ENCODE measurements at regions not wholly inside any gene's neighbourhood (a gene's known extent, or its start where the extent isn't known, plus 50 kb on each side); places are given as distances from the start of the nearest gene placed in this dataset.

DNA sequence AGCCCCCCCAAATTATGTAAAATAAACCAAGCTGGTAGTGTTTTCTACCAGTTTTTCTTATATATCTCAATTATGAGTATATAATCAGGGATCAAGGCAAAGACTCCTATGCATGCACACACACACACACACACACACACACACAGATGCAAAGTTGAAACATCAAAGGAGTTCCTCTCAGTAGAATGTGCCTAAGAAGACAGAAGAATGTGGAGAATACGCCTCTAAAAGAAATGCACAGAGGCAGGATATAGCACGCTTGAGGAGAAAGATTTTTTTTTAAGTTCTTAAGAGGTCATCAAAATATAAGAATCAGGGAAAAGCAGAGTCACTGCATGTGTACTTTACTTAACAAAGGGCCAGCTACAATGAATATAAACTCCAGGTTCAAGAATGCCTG, 138.2 kb upstream of the CLEC14A start:
- H3K36me3 Mint-ChIP-seq = no peaks in the 10 kb centered on the region
- H3K4me3 Mint-ChIP-seq = no peak overlapping the region
- H3K9ac ChIP-seq (ENCODE audit: insufficient read depth, low read length, poor library complexity, severe bottlenecking) = no peak overlapping the region
- H3K4me1 Mint-ChIP-seq = no peaks in the 10 kb centered on the region
- DNase-seq = no peak
- no peaks in the 10 kb centered on the region for H3K4me1 ChIP-seq (ENCODE audit: control insufficient read depth in 1 of 2, insufficient read depth in 2 of 2, low read length in 2 of 2)
- no peak overlapping the region for H3K27ac Mint-ChIP-seq
- H3K27ac ChIP-seq (ENCODE audit: low read depth in 1 of 2, low read length in 2 of 2) = no peak overlapping the region
- no peaks in the 10 kb centered on the region for H3K27me3 ChIP-seq (ENCODE audit: control insufficient read depth in 2 of 2, insufficient read depth in 2 of 2, low read length in 2 of 2)
- H2AFZ ChIP-seq (ENCODE audit: insufficient read depth, low read depth, low read length, poor library complexity, severe bottlenecking) = no peak overlapping the region
- no peak overlapping the region for H3K4me3 ChIP-seq (replicated peaks in 1 of 3; ENCODE audit: low read depth in 2 of 3, low read length in 3 of 3)
- peaks cover 0 to 2% (median 0%) of the 10 kb centered on the region in 7 donors for H3K9me3 Mint-ChIP-seq
- H3K36me3 ChIP-seq (replicated peaks in 1 of 2; ENCODE audit: control insufficient read depth in 1 of 2, insufficient read depth in 2 of 2, low read length in 2 of 2) = no peaks in the 10 kb centered on the region
- H3K4me2 ChIP-seq (replicated peaks; ENCODE audit: extremely low read depth, low read length, poor library complexity, severe bottlenecking) = no peak overlapping the region
- H3K27me3 Mint-ChIP-seq (ENCODE audit: low read depth in 3 of 3) = no peaks in the 10 kb centered on the region
- TF ChIP-seq, protein P1, sequence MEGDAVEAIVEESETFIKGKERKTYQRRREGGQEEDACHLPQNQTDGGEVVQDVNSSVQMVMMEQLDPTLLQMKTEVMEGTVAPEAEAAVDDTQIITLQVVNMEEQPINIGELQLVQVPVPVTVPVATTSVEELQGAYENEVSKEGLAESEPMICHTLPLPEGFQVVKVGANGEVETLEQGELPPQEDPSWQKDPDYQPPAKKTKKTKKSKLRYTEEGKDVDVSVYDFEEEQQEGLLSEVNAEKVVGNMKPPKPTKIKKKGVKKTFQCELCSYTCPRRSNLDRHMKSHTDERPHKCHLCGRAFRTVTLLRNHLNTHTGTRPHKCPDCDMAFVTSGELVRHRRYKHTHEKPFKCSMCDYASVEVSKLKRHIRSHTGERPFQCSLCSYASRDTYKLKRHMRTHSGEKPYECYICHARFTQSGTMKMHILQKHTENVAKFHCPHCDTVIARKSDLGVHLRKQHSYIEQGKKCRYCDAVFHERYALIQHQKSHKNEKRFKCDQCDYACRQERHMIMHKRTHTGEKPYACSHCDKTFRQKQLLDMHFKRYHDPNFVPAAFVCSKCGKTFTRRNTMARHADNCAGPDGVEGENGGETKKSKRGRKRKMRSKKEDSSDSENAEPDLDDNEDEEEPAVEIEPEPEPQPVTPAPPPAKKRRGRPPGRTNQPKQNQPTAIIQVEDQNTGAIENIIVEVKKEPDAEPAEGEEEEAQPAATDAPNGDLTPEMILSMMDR (IDR thresholded peaks at IDR 0.05) = no peak
- no CpG with 5 or more reads among the region's 2 CpGs for WGBS (ENCODE audit: insufficient coverage)
- no peaks in the 10 kb centered on the region for H3K79me2 ChIP-seq (ENCODE audit: insufficient read depth, low read length)
- no peaks in the 10 kb centered on the region for H4K20me1 ChIP-seq (ENCODE audit: insufficient read depth, low read length)
- intact Hi-C loops (cut with micrococcal nuclease) = no loop called here
- no peaks in the 10 kb centered on the region for H3K9me3 ChIP-seq (replicated peaks in 1 of 2; ENCODE audit: control insufficient read depth in 1 of 2, insufficient read depth in 1 of 2, low read length in 2 of 2)

DNA sequence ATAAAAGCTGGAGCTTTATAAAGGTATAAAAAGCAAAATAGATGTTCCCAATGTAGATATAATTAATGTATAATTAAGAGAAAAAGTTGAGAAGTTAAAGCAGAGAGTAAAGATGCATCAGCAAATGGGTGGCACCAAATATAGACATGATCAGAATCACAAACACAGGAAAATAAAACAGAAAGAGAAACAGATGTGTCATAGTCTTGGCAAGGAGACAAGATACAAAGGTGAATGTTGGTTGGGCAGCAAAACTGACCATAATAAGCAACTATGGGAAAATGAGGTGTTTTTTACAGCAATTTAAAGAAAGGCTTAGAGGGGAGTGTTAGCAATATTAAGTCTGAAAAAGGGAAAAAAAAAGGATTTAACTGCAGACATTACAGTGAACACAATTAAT, 135.4 kb upstream of the CLEC14A start:
- Mint-ChIP-seq H3K9me3 (peaks cover 0 to 7% (median 0%) of the 10 kb centered on the region in 7 donors), H3K4me3 (no peak overlapping the region), H3K4me1 (no peaks in the 10 kb centered on the region), H3K27me3 (ENCODE audit: low read depth in 3 of 3) (no peaks in the 10 kb centered on the region), H3K27ac (no peak overlapping the region), H3K36me3 (no peaks in the 10 kb centered on the region)
- no peaks in the 10 kb centered on the region for H3K4me1 ChIP-seq (ENCODE audit: control insufficient read depth in 1 of 2, insufficient read depth in 2 of 2, low read length in 2 of 2)
- H3K27ac ChIP-seq (ENCODE audit: low read depth in 1 of 2, low read length in 2 of 2) = no peak overlapping the region
- no peak overlapping the region for H2AFZ ChIP-seq (ENCODE audit: insufficient read depth, low read depth, low read length, poor library complexity, severe bottlenecking)
- H3K4me2 ChIP-seq (replicated peaks; ENCODE audit: extremely low read depth, low read length, poor library complexity, severe bottlenecking) = no peak overlapping the region
- no peak overlapping the region for H3K9ac ChIP-seq (ENCODE audit: insufficient read depth, low read length, poor library complexity, severe bottlenecking)
- H3K79me2 ChIP-seq (ENCODE audit: insufficient read depth, low read length) = no peaks in the 10 kb centered on the region
- H3K36me3 ChIP-seq (replicated peaks in 1 of 2; ENCODE audit: control insufficient read depth in 1 of 2, insufficient read depth in 2 of 2, low read length in 2 of 2) = no peaks in the 10 kb centered on the region
- H3K27me3 ChIP-seq (ENCODE audit: control insufficient read depth in 2 of 2, insufficient read depth in 2 of 2, low read length in 2 of 2) = no peaks in the 10 kb centered on the region
- no peaks in the 10 kb centered on the region for H4K20me1 ChIP-seq (ENCODE audit: insufficient read depth, low read length)
- intact Hi-C loops (cut with micrococcal nuclease) = no loop called here
- TF ChIP-seq, protein P1 (IDR thresholded peaks at IDR 0.05) = no peak
- DNase-seq = no peak
- no peaks in the 10 kb centered on the region for H3K9me3 ChIP-seq (replicated peaks in 1 of 2; ENCODE audit: control insufficient read depth in 1 of 2, insufficient read depth in 1 of 2, low read length in 2 of 2)
- H3K4me3 ChIP-seq (replicated peaks in 1 of 3; ENCODE audit: low read depth in 2 of 3, low read length in 3 of 3) = no peak overlapping the region
